ENCODE measurements at regions not wholly inside any gene's neighbourhood (a gene's known extent, or its start where the extent isn't known, plus 50 kb on each side); places are given as distances from the start of the nearest gene placed in this dataset.
A peak's percentile ranks its signal among the peaks of the same experiment; 100 is the strongest.

DNA sequence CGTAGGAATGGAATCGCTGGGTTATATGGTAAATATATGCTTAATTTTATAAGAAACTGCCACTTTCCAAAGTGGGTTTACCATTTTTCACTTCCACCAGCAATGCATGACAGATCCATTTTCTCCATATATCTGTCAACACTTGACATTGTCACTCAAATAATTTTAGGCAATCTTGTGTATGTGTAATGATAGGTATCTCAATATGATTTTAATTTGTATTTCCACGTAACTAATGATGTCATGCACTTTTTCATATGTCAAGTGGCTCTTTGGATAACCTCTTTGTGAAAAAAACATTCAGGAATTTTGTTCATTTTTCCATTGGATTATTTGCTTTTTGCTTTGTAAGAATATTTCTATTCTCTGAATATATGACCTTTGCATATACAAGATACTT, 419.9 kb downstream of the BTBD3 start:
- no peak for DNase-seq (ENCODE audit: low read depth, low spot score)
- Histone ChIP-seq H3K9me3 (ENCODE audit: control insufficient read depth, insufficient read depth, low read length) (no peaks in the 10 kb centered on the region), H3K4me3 (ENCODE audit: low read length) (no peak overlapping the region), H3K36me3 (ENCODE audit: control insufficient read depth, insufficient read depth, low read length) (no peaks in the 10 kb centered on the region), H3K27ac (ENCODE audit: low read length) (no peak overlapping the region), H3K4me1 (ENCODE audit: control insufficient read depth, insufficient read depth, low read length) (no peaks in the 10 kb centered on the region), H3K27me3 (ENCODE audit: control insufficient read depth, insufficient read depth, low read length) (no peaks in the 10 kb centered on the region)
- WGBS (ENCODE audit: insufficient coverage, insufficient read length): no CpG with 5 or more reads among the region's 3 CpGs

- H3K36me3 ChIP-seq (ENCODE audit: control insufficient read depth, insufficient read depth, low read length): no peaks in the 10 kb centered on the region
- H3K4me3 ChIP-seq (ENCODE audit: low read length): no peak overlapping the region
- no peaks in the 10 kb centered on the region for H3K9me3 ChIP-seq (ENCODE audit: control insufficient read depth, insufficient read depth, low read length)
- no peaks in the 10 kb centered on the region for H3K27me3 ChIP-seq (ENCODE audit: control insufficient read depth, insufficient read depth, low read length)
- DNase-seq (ENCODE audit: low read depth, low spot score): no peak
- no peaks in the 10 kb centered on the region for H3K4me1 ChIP-seq (ENCODE audit: control insufficient read depth, insufficient read depth, low read length)
- no CpG with 5 or more reads among the region's 2 CpGs for WGBS (ENCODE audit: insufficient coverage, insufficient read length)
- no peak overlapping the region for H3K27ac ChIP-seq (ENCODE audit: low read length)
Measured at GRCh38 chr20:12345978-12346377, 428.3 kb downstream of the BTBD3 start.

DNA sequence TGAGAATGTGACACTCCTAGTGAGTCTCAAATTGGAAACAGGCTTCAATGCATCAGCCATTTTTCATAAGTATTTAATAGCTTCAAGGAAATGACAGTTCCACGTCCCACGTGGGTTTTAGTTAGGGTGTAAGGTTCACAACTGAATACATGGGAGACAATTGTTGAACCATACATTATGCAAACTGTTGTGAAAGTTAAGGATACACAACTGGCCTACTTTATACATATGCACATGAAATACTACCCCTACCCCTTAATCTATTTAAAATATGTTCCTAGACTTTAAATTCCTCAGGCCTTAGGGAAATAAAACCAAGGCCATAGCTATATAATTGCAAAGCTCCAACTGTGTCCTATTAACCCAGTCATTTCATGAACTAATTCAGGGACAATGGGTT, 436.1 kb downstream of the BTBD3 start:
- DNase-seq (ENCODE audit: low read depth, low spot score): no peak
- WGBS (ENCODE audit: insufficient coverage, insufficient read length): no CpG with 5 or more reads among the region's 2 CpGs
- Histone ChIP-seq H3K27me3 (ENCODE audit: control insufficient read depth, insufficient read depth, low read length) (no peaks in the 10 kb centered on the region), H3K36me3 (ENCODE audit: control insufficient read depth, insufficient read depth, low read length) (no peaks in the 10 kb centered on the region), H3K9me3 (ENCODE audit: control insufficient read depth, insufficient read depth, low read length) (no peaks in the 10 kb centered on the region), H3K4me3 (ENCODE audit: low read length) (no peak overlapping the region), H3K4me1 (ENCODE audit: control insufficient read depth, insufficient read depth, low read length) (no peaks in the 10 kb centered on the region), H3K27ac (ENCODE audit: low read length) (no peak overlapping the region)

- no peaks in the 10 kb centered on the region for H3K9me3 ChIP-seq (ENCODE audit: control insufficient read depth, insufficient read depth, low read length)
- no peak for DNase-seq (ENCODE audit: low read depth, low spot score)
- H3K4me3 ChIP-seq (ENCODE audit: low read length): no peak overlapping the region
- no peaks in the 10 kb centered on the region for H3K4me1 ChIP-seq (ENCODE audit: control insufficient read depth, insufficient read depth, low read length)
- H3K36me3 ChIP-seq (ENCODE audit: control insufficient read depth, insufficient read depth, low read length): no peaks in the 10 kb centered on the region
- no peaks in the 10 kb centered on the region for H3K27me3 ChIP-seq (ENCODE audit: control insufficient read depth, insufficient read depth, low read length)
- WGBS (ENCODE audit: insufficient coverage, insufficient read length): no CpG with 5 or more reads among the region's 1 CpG
- H3K27ac ChIP-seq (ENCODE audit: low read length): no peak overlapping the region
Measured at GRCh38 chr20:12354725-12355124, 437.0 kb downstream of the BTBD3 start.

DNA sequence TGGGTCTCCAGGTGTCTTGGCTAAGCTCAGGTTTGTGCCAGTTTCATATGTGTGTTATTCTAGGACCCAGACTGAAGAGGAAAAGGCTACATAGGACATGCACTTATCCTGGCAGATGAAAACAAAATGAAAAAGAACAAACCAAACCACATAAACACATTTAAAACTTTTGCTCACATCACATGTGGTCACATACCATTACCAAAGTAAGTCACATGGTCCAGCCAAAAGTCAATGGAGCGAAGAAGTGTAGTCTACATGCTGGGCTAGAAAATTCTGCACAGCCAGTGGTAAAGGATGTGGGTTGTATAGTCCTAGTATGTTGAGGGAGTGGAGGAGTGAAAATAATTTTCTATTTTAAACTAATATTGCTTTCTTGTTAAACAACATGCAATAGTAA, 437.5 kb downstream of the BTBD3 start:
- no CpG with 5 or more reads among the region's 1 CpG for WGBS (ENCODE audit: insufficient coverage, insufficient read length)
- Histone ChIP-seq H3K9me3 (ENCODE audit: control insufficient read depth, insufficient read depth, low read length) (no peaks in the 10 kb centered on the region), H3K4me3 (ENCODE audit: low read length) (no peak overlapping the region), H3K36me3 (ENCODE audit: control insufficient read depth, insufficient read depth, low read length) (no peaks in the 10 kb centered on the region), H3K4me1 (ENCODE audit: control insufficient read depth, insufficient read depth, low read length) (no peaks in the 10 kb centered on the region), H3K27me3 (ENCODE audit: control insufficient read depth, insufficient read depth, low read length) (no peaks in the 10 kb centered on the region), H3K27ac (ENCODE audit: low read length) (no peak overlapping the region)
- no peak for DNase-seq (ENCODE audit: low read depth, low spot score)

DNA sequence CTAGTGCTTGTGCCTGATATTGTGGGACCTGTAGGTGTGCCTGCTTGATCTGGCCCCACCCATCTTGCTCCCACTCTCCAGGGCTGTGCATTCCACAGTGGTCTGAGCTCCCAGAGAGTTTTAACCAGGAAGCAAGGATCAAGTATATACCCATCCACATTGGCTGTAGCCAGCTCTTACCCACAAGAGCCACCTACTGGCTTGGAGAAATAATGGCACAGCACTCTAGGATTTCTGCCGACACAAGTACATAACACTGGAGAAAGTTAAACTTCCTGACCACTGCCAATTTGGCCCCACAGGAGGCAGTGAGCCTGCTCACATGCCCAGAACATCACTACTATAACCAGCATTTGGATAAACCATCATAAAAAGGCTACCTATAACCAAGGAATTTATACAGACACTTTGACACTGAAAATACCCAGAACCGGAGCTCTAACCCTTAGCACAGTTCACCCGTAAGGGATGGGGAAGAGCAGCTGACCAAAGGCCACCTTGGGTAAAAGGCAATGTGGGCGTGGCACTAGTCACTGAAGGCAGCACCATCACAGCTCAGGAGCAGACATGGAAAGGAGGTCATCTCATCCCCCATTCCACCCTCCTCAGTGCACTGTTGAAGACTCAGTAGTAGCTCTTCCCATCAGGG, 440.4 kb downstream of the BTBD3 start:
- Histone ChIP-seq H3K27ac (ENCODE audit: low read length) (no peak overlapping the region), H3K9me3 (ENCODE audit: control insufficient read depth, insufficient read depth, low read length) (no peaks in the 10 kb centered on the region), H3K27me3 (ENCODE audit: control insufficient read depth, insufficient read depth, low read length) (no peaks in the 10 kb centered on the region), H3K36me3 (ENCODE audit: control insufficient read depth, insufficient read depth, low read length) (no peaks in the 10 kb centered on the region), H3K4me3 (ENCODE audit: low read length) (no peak overlapping the region), H3K4me1 (ENCODE audit: control insufficient read depth, insufficient read depth, low read length) (no peaks in the 10 kb centered on the region)
- peak; percentile 41 for DNase-seq (ENCODE audit: low read depth, low spot score)
- no CpG with 5 or more reads among the region's 4 CpGs for WGBS (ENCODE audit: insufficient coverage, insufficient read length)

GRCh38 chr20:12358655-12359009, 440.9 kb downstream of the BTBD3 start:
- Histone ChIP-seq H3K27ac (ENCODE audit: low read length) (no peak overlapping the region), H3K4me1 (ENCODE audit: control insufficient read depth, insufficient read depth, low read length) (no peaks in the 10 kb centered on the region), H3K27me3 (ENCODE audit: control insufficient read depth, insufficient read depth, low read length) (no peaks in the 10 kb centered on the region), H3K36me3 (ENCODE audit: control insufficient read depth, insufficient read depth, low read length) (no peaks in the 10 kb centered on the region), H3K9me3 (ENCODE audit: control insufficient read depth, insufficient read depth, low read length) (no peaks in the 10 kb centered on the region), H3K4me3 (ENCODE audit: low read length) (no peak overlapping the region)
- WGBS (ENCODE audit: insufficient coverage, insufficient read length): no CpG with 5 or more reads among the region's 2 CpGs
- no peak for DNase-seq (ENCODE audit: low read depth, low spot score)

DNA sequence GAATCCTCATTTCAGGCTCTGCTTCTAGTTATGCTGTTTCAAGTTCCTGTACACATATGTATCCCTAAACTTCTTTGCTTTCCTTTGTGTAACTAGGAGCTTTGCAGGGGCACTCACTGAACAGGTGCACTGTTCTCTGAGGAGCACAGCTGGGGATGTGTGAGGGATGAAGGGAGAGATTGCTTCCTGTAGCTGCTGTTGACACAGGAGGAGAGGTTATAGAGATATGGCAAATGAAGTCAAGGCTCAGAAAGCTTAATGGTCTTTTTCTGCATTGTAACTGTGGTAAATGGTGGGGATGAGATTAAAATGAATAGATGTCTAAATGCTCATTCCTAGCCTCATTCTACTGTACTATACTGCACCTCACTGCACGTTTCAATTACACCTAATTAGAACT, 454.3 kb downstream of the BTBD3 start:
- DNase-seq (ENCODE audit: low read depth, low spot score): no peak
- Histone ChIP-seq H3K27ac (ENCODE audit: low read length) (no peak overlapping the region), H3K36me3 (ENCODE audit: control insufficient read depth, insufficient read depth, low read length) (no peaks in the 10 kb centered on the region), H3K27me3 (ENCODE audit: control insufficient read depth, insufficient read depth, low read length) (no peaks in the 10 kb centered on the region), H3K4me3 (ENCODE audit: low read length) (no peak overlapping the region), H3K9me3 (ENCODE audit: control insufficient read depth, insufficient read depth, low read length) (no peaks in the 10 kb centered on the region), H3K4me1 (ENCODE audit: control insufficient read depth, insufficient read depth, low read length) (no peaks in the 10 kb centered on the region)
- no CpG with 5 or more reads among the region's 1 CpG for WGBS (ENCODE audit: insufficient coverage, insufficient read length)

DNA sequence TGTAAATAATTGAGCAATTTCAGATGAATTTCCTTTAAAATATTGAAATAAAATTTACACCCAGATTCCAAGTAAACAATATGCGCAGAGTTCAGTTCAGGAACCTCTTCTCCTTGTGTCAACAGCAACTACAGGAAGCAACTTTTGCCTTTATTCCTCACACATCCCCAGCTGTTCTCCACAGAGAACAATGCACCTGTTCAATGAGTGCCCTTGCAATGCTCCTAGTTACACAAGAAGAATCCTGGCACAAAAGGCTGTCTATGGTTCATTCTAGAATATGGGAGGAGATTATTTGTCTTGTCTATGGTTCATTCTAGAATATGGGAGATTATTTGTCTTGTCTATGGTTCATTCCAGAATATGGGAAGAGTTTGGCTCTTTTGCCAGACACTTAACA, 454.9 kb downstream of the BTBD3 start:
- Histone ChIP-seq H3K4me3 (ENCODE audit: low read length) (no peak overlapping the region), H3K27ac (ENCODE audit: low read length) (no peak overlapping the region), H3K36me3 (ENCODE audit: control insufficient read depth, insufficient read depth, low read length) (no peaks in the 10 kb centered on the region), H3K4me1 (ENCODE audit: control insufficient read depth, insufficient read depth, low read length) (no peaks in the 10 kb centered on the region), H3K9me3 (ENCODE audit: control insufficient read depth, insufficient read depth, low read length) (no peaks in the 10 kb centered on the region), H3K27me3 (ENCODE audit: control insufficient read depth, insufficient read depth, low read length) (no peaks in the 10 kb centered on the region)
- no CpG with 5 or more reads among the region's 1 CpG for WGBS (ENCODE audit: insufficient coverage, insufficient read length)
- no peak for DNase-seq (ENCODE audit: low read depth, low spot score)

DNA sequence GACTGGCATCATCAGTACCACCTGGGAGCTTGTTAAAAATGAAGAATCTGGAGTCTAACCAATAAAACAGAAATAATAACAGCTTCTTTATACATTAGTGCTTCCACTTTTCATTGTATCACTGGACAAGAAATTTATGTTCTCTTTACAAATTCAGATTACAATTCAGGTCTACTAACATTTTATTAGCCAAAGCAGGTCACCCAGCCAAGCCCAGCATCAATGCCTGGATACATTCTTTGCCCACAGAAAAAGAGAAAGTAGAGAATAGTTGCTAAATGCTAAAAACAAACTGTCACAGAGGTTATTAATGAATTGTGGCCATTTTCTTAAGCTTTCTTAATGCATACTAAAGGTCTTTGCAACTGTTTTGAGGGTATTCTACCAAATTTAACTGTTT, 458.3 kb downstream of the BTBD3 start:
- no peak for DNase-seq (ENCODE audit: low read depth, low spot score)
- no peaks in the 10 kb centered on the region for H3K36me3 ChIP-seq (ENCODE audit: control insufficient read depth, insufficient read depth, low read length)
- H3K27ac ChIP-seq (ENCODE audit: low read length): no peak overlapping the region
- H3K27me3 ChIP-seq (ENCODE audit: control insufficient read depth, insufficient read depth, low read length): no peaks in the 10 kb centered on the region
- no peaks in the 10 kb centered on the region; the same call in 1 of the 2 replicates for H3K9me3 ChIP-seq (ENCODE audit: control insufficient read depth, insufficient read depth, low read length)
- no peak overlapping the region for H3K4me3 ChIP-seq (ENCODE audit: low read length)
- no peaks in the 10 kb centered on the region for H3K4me1 ChIP-seq (ENCODE audit: control insufficient read depth, insufficient read depth, low read length)

DNA sequence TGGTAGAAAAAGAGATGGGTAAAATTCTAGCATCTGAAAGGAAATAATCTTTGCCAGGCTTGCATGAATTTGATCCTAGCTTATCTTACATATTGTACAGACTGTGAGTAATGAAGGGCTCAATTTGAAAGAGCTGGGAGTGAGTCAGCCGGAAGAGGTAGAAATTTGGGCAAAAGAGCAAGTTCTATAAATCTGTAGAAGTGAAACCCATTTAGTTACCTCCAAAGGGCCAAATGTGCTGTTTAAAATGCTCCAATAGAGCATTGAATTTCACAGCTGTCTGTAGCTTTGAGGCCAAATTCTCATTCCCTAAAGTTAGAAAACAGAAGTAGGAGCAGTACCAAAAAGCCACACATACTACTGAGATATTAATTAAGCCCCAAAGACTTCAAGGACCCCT, 466.1 kb downstream of the BTBD3 start:
- DNase-seq (ENCODE audit: low read depth, low spot score): no peak
- no peaks in the 10 kb centered on the region for H3K27me3 ChIP-seq (ENCODE audit: control insufficient read depth, insufficient read depth, low read length)
- no peaks in the 10 kb centered on the region for H3K36me3 ChIP-seq (ENCODE audit: control insufficient read depth, insufficient read depth, low read length)
- no peaks in the 10 kb centered on the region for H3K4me1 ChIP-seq (ENCODE audit: control insufficient read depth, insufficient read depth, low read length)
- no peak overlapping the region for H3K27ac ChIP-seq (ENCODE audit: low read length)
- WGBS (ENCODE audit: insufficient coverage, insufficient read length): no CpG with 5 or more reads among the region's 1 CpG
- H3K9me3 ChIP-seq (ENCODE audit: control insufficient read depth, insufficient read depth, low read length): no peaks in the 10 kb centered on the region; the same call in 1 of the 2 replicates
- no peak overlapping the region for H3K4me3 ChIP-seq (ENCODE audit: low read length)
